ENCODE measurements at regions not wholly inside any gene's neighbourhood (a gene's known extent, or its start where the extent isn't known, plus 50 kb on each side); places are given as distances from the start of the nearest gene placed in this dataset.

GRCh38 chr6:22113026-22113766, 183.6 kb downstream of the PRL start:
- no peak for TF ChIP-seq CTCF (IDR thresholded peaks at IDR 0.05)
- no peak for TF ChIP-seq POLR2AphosphoS5 (IDR thresholded peaks at IDR 0.05; ENCODE audit: low read depth, low read length)
- no peak for TF ChIP-seq TCF7L2 (IDR thresholded peaks at IDR 0.05; ENCODE audit: low read depth, low read length)
